Spinal cord (tissue), 9 donors: ENCODE measurements at regions not wholly inside any gene's neighbourhood (a gene's known extent, or its start where the extent isn't known, plus 50 kb on each side); places are given as distances from the start of the nearest gene placed in this dataset.
"Not testable (repeated sequence)": the region's sequence is repeated elsewhere in the genome, so short reads cannot be mapped to it uniquely, and the experiment has no call there.

Experiments used
- DNase-seq, 6 donors: peaks; one replicate each; pipeline versions ENCODE4 v3.0.0 to v3.0.0-alpha.2; 2013 to 2015; ENCODE audit warnings: low spot score in 6 of 6, low read depth in 4 of 6
- H3K27ac ChIP-seq: one replicate; pipeline ENCODE4 v1.5.1; 2013; ENCODE audit warnings: low read depth, low read length, control low read depth
- H3K27me3 ChIP-seq: one replicate; pipeline ENCODE4 v1.6.1; 2013; ENCODE audit warnings: low read length; ENCODE audit not compliant: control insufficient read depth, insufficient read depth
- H3K36me3 ChIP-seq: one replicate; pipeline ENCODE4 v1.6.1; 2013; ENCODE audit warnings: low read length; ENCODE audit not compliant: control insufficient read depth, insufficient read depth
- H3K4me1 ChIP-seq: one replicate; pipeline ENCODE4 v1.6.1; 2013; ENCODE audit warnings: low read length; ENCODE audit not compliant: control insufficient read depth, insufficient read depth
- H3K4me3 ChIP-seq: one replicate; pipeline ENCODE4 v1.5.1; 2013; ENCODE audit warnings: low read depth, low read length, control low read depth
- H3K9me3 ChIP-seq: one replicate; pipeline ENCODE4 v1.6.1; 2013; ENCODE audit warnings: low read length; ENCODE audit not compliant: control insufficient read depth, insufficient read depth
- WGBS: methylation state at CpG from one replicate; pipeline ENCODE4 v1.1.5; 2013; ENCODE audit warnings: missing lambda C conversion rate; ENCODE audit not compliant: insufficient coverage; 5-methylcytosine and 5-hydroxymethylcytosine counted together
- donor health status: healthy.

DNA sequence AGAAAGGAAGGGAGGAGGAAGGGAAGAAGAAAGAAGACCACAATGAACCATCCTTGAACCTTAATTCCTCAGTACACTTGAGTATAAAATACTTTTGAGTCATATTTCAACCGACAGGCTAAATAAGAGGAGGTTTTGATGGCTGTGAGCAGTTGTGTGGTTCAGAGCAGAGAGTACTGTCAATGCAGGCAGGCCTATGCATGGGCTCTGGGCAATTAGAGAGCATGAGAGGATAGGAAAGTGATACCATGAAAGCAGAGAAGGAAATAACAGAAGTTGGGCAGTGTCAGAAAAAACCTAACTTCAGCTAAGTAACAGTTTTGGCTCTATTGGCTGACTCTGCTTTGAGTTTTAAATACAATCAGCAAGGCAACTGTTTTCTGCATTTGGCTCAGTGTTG is 123.6 kb upstream of the STK17B start:
- DNase-seq: no peak
- Histone ChIP-seq H3K9me3 (no peaks in the 10 kb centered on the region), H3K27ac (no peak overlapping the region), H3K36me3 (peaks cover 6% of the 10 kb centered on the region), H3K27me3 (no peaks in the 10 kb centered on the region), H3K4me1 (no peaks in the 10 kb centered on the region), H3K4me3 (no peak overlapping the region)
- WGBS: 100% methylated on average over 1 of the region's 1 CpG

DNA sequence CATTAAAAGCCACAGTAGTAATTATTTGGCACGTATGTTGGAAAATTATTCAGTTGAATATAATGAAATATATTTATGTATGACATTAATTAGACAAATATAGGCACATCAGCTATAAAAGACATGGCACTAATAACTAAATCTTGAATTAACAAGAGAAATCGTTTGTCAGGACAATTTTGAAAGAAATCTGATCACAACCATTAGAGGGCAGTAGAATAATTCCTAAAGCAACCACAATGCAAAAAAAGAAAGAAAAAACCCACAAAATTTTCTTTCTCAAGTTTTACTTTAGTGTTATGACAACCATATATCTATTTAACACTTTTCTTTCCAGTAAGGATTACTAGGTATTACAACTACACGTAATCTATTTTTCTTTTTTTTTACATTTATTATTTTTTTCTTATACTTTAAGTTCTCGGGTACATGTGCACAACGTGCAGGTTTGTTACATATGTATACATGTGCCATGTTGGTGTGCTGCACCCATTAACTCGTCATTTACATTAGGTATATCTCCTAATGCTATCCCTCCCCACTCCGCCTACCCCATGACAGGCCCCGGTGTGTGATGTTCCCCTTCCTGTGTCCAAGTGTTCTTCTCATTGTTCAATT is 126.8 kb upstream of the STK17B start:
- H3K36me3 ChIP-seq, H3K4me3 ChIP-seq, H3K27me3 ChIP-seq, H3K9me3 ChIP-seq, H3K27ac ChIP-seq, H3K4me1 ChIP-seq: not testable (repeated sequence)
- 90% methylated on average over 2 of the region's 8 CpGs for WGBS
- DNase-seq: peak in 5 of 6 donors; percentile 19 to 80 (median 38)

DNA sequence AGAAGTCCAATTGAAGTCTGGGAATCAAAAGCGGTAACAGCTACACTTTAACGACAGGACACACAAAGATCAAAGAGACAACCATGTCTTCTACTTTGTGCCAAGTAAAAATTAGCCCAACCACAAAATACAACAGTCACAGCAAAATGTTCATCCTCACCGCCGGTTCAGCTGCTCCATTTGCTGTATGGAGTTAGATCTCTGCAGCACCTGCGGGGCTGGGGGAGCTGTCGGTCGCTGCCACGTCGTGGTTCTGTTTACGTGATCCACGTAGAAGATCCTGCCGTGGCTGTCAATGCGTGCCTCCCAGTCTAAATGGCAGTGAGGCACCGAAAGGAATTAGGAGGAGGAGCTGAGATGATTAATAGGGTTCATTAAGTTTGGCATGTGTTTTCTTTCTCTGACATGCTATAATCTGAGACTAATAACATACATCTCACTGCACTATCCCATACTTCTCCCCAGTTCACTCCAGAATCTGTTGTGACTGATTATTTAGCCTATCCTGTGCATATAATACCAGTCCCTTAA is 136.5 kb upstream of the STK17B start:
- Histone ChIP-seq H3K4me3 (no peak overlapping the region), H3K27ac (no peak overlapping the region), H3K27me3 (no peaks in the 10 kb centered on the region), H3K4me1 (no peaks in the 10 kb centered on the region), H3K36me3 (peaks cover 3% of the 10 kb centered on the region), H3K9me3 (no peaks in the 10 kb centered on the region)
- no peak for DNase-seq
- WGBS: 98% methylated on average over 10 of the region's 14 CpGs

DNA sequence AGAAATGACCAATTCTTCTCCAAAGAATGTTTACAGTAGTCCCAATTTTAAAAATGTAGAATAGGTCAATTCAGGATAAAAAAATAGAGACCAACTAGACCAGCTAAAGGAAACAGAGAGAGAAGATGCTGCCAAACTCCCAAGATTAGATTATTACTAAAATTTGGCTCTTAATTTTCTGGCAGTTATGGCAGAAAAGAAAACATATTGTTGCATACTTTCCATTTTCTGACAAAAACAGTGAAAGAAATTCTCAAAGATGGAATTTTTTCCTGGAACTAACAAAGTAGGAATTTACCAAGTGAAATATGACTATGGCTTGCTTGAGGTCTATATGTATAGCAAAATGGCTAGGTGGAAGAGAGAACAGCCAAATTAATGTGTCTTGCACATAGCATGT is 138.3 kb upstream of the STK17B start:
- no peaks in the 10 kb centered on the region for H3K27me3 ChIP-seq
- no peaks in the 10 kb centered on the region for H3K9me3 ChIP-seq
- DNase-seq: no peak
- peaks cover 3% of the 10 kb centered on the region for H3K36me3 ChIP-seq
- no peaks in the 10 kb centered on the region for H3K4me1 ChIP-seq
- H3K4me3 ChIP-seq: no peak overlapping the region
- H3K27ac ChIP-seq: no peak overlapping the region

DNA sequence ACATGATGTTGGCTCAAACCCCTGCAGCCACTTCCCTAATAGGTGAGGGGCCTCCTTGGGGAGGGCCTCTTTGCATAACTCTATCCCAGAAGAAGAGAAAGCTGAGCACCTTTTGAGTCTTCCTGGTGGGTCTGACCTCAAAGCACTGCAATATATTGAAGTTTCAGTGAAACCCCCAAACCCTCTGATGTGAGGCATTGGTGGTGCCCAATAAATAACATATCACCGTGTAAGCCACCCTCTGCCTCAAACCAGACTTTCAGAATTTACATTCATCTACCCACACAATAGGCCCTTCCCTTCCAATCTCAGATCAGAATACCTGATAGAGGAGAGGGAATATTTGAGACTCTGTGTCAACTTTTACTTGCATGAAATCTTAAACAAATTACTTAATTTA is 142.8 kb upstream of the STK17B start:
- no CpG with 5 or more reads among the region's 1 CpG for WGBS
- Histone ChIP-seq H3K4me1 (no peaks in the 10 kb centered on the region), H3K27me3 (no peaks in the 10 kb centered on the region), H3K36me3 (peaks cover 9% of the 10 kb centered on the region), H3K4me3 (no peak overlapping the region), H3K27ac (no peak overlapping the region), H3K9me3 (no peaks in the 10 kb centered on the region)
- DNase-seq: no peak

DNA sequence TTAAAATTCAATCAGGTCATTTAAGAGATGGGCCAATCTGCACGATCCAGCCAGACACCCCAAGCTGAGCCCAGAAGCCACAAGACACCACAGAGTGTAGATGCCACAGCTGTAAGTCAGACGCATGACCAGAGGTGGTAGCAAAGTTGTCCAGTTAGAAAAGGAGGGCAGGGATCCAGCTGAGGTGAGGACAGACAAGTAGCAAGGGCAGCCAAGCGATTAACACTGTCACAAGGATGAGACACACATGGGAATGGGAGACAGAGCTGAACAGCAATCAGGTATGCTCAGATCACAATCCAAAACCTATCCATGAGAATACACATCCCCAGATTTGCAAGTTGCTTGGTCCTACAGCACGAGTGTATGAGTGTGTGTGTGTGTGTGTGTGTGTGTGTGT is 143.4 kb upstream of the STK17B start:
- 92% methylated on average over 1 of the region's 4 CpGs for WGBS
- no peaks in the 10 kb centered on the region for H3K4me1 ChIP-seq
- DNase-seq: no peak

DNA sequence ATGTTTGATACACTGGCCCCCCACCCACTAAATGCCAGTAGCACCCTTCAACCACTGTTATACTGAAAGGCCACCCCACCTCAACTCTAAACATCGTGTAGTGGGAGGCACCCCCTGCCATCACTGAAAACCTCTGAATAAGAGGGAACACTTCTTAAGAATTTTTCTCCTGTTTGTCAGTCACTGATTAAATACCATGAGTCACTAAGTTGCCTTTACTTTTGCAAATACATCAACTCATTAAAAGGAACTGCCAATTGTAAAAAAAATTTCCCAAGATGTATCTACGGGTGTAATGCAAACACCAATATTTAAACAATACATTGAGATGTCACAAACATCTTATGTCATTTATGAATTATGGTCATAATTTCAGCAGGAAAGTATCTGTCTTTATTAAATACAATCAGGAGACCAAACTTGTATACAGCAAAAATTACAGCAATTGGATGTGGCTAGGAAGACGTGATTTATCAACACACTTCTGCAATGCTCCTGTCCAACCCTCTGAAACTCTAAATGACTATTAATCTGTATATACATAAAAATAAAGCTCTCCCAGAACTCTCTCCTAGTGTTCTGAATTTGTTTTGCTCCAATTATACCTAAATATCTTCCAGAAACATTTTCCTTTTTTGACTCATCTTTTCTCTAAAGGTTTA is 144.1 kb upstream of the STK17B start:
- WGBS: no CpG with 5 or more reads among the region's 3 CpGs
- Histone ChIP-seq H3K9me3 (no peaks in the 10 kb centered on the region), H3K4me1 (no peaks in the 10 kb centered on the region), H3K36me3 (peaks cover 14% of the 10 kb centered on the region), H3K4me3 (no peak overlapping the region), H3K27ac (no peak overlapping the region), H3K27me3 (no peaks in the 10 kb centered on the region)
- DNase-seq: no peak

More for the DNA sequence above, 143.4 kb upstream of the STK17B start:
- Histone ChIP-seq H3K27me3 (no peaks in the 10 kb centered on the region), H3K36me3 (peaks cover 14% of the 10 kb centered on the region), H3K4me3 (no peak overlapping the region), H3K9me3 (no peaks in the 10 kb centered on the region), H3K27ac (no peak overlapping the region)

DNA sequence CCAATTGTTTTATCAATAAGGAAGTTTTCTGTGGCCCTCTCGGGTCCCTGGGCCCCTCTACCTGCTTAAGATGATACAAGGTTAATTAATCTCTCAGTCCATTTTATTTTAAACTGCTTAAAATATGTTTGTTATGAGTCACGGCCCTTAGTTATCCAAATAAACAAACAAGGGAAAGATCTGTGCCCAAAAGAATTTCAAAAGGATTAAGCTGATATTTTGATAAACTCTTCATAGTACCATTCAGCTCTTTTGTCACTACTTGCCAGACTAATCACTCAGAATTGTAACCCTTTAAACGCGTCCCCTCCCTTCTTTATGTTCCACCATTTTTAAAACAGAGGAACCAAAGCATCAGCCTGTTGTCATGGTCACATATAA is 144.7 kb upstream of the STK17B start:
- peaks cover 14% of the 10 kb centered on the region for H3K36me3 ChIP-seq
- H3K9me3 ChIP-seq: no peaks in the 10 kb centered on the region
- DNase-seq: no peak
- no peak overlapping the region for H3K27ac ChIP-seq
- H3K4me1 ChIP-seq: no peaks in the 10 kb centered on the region
- WGBS: no CpG with 5 or more reads among the region's 4 CpGs
- no peak overlapping the region for H3K4me3 ChIP-seq
- no peaks in the 10 kb centered on the region for H3K27me3 ChIP-seq

DNA sequence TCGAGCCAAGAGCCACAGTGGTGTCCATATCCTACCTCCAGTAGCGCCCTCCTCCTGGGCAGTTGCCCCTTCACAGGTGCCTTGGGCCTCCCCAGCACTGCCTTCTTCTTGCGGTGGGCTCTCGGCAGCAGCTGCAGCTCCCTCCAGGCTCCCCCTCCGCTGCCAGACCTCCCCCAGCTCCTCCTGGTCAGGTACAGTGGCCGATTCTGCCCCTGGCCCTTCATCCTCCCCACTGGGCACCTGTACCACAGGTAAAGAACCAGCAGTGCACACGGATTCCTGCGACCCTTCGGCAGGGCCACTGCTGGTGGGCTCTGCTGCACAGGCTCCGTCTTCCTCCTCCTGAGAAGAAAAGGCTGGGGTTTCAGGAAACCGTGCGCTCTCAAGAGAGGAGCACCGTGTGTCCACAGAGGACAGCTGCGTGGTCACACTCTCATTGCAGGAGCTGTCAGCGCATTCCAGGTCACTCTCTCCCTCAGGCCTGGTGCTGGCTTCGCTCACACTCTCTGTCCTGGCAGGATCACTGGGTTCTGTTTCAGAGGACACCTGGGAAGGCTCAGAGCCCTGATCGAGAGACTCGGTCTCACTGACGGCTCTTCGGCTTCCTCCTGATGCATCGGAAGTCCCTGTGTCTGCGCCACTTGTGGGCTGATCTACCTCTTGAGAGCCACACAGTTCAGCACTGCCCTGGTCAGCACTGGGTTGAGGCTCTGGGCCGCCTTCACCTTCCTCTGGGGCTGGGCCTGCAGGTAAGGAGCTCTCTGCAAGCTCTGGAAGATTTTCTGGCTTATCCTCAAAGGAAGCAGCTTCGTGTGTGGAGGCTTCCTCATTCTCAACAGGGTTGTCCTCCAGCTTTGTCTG is 147.4 kb upstream of the STK17B start:
- 94% methylated on average over 24 of the region's 24 CpGs for WGBS
- no peaks in the 10 kb centered on the region for H3K27me3 ChIP-seq
- no peak overlapping the region for H3K27ac ChIP-seq
- no peaks in the 10 kb centered on the region for H3K9me3 ChIP-seq
- DNase-seq: no peak
- no peaks in the 10 kb centered on the region for H3K4me1 ChIP-seq
- no peak overlapping the region for H3K4me3 ChIP-seq
- peaks cover 14% of the 10 kb centered on the region for H3K36me3 ChIP-seq
